ENCODE measurements at regions not wholly inside any gene's neighbourhood (a gene's known extent, or its start where the extent isn't known, plus 50 kb on each side); places are given as distances from the start of the nearest gene placed in this dataset.

GRCh38 chr4:97262769-97263168, 880.5 kb downstream of the STPG2 start:
- H4K8ac ChIP-seq (ENCODE audit: low read depth, low read length): no peak overlapping the region
- no CpG with 5 or more reads among the region's 6 CpGs for whole genome bisulfite sequencing (ENCODE audit: extremely low coverage, insufficient coverage, insufficient read length)
- no peak overlapping the region for H2AK5ac ChIP-seq (ENCODE audit: low read length)
- H3K9me3 ChIP-seq (ENCODE audit: insufficient read depth, low read depth, low read length): no peaks in the 10 kb centered on the region
- H3K9ac ChIP-seq (ENCODE audit: low read length): no peak overlapping the region
- no peaks in the 10 kb centered on the region for H3K36me3 ChIP-seq (ENCODE audit: control insufficient read depth in 1 of 2, insufficient read depth in 2 of 2, low read length in 2 of 2)
- no peak overlapping the region for H3K14ac ChIP-seq (ENCODE audit: low read length)
- H3K23ac ChIP-seq (ENCODE audit: low read length): no peak overlapping the region
- no peak overlapping the region for H3K4me3 ChIP-seq (ENCODE audit: low read depth, low read length)
- no peak overlapping the region for H4K12ac ChIP-seq (ENCODE audit: low read depth, low read length)
- H3K27me3 ChIP-seq (ENCODE audit: insufficient read depth, low read length): no peaks in the 10 kb centered on the region
- H2BK5ac ChIP-seq (ENCODE audit: low read depth, low read length, poor library complexity): no peak overlapping the region
- no peaks in the 10 kb centered on the region for H3K4me1 ChIP-seq (ENCODE audit: control insufficient read depth in 1 of 2, insufficient read depth in 2 of 2, low read length in 2 of 2)
- H4K91ac ChIP-seq (ENCODE audit: low read depth, low read length): no peak overlapping the region
- no peak overlapping the region for H3K4ac ChIP-seq (ENCODE audit: low read depth, low read length)
- no peak overlapping the region for H2BK120ac ChIP-seq (ENCODE audit: insufficient read depth, low read length, poor library complexity)
- H3K27ac ChIP-seq (ENCODE audit: low read depth, low read length): no peak overlapping the region
- H3K79me1 ChIP-seq (ENCODE audit: low read length): no peaks in the 10 kb centered on the region
- H3K18ac ChIP-seq (ENCODE audit: low read length): no peak overlapping the region
- no peak overlapping the region for H2BK12ac ChIP-seq (ENCODE audit: low read length)
- no peaks in the 10 kb centered on the region for H3K79me2 ChIP-seq (ENCODE audit: control insufficient read depth, insufficient read depth, low read length, poor library complexity)
- no peak overlapping the region for H2AFZ ChIP-seq (ENCODE audit: insufficient read depth, low read length, poor library complexity)
- H3K4me2 ChIP-seq (ENCODE audit: low read length): no peak overlapping the region
- DNase-seq: no peak

GRCh38 chr4:97270051-97270450, 873.2 kb downstream of the STPG2 start:
- H3K79me2 ChIP-seq (ENCODE audit: control insufficient read depth, insufficient read depth, low read length, poor library complexity): no peaks in the 10 kb centered on the region
- no peaks in the 10 kb centered on the region for H3K36me3 ChIP-seq (ENCODE audit: control insufficient read depth in 1 of 2, insufficient read depth in 2 of 2, low read length in 2 of 2)
- no peak overlapping the region for H3K23ac ChIP-seq (ENCODE audit: low read length)
- no peak overlapping the region for H2AK5ac ChIP-seq (ENCODE audit: low read length)
- WGBS (ENCODE audit: extremely low coverage, insufficient coverage, insufficient read length): no CpG with 5 or more reads among the region's 2 CpGs
- no peak overlapping the region for H2BK120ac ChIP-seq (ENCODE audit: insufficient read depth, low read length, poor library complexity)
- H3K14ac ChIP-seq (ENCODE audit: low read length): no peak overlapping the region
- no peak overlapping the region for H2AFZ ChIP-seq (ENCODE audit: insufficient read depth, low read length, poor library complexity)
- H3K9ac ChIP-seq (ENCODE audit: low read length): no peak overlapping the region
- H3K4me2 ChIP-seq (ENCODE audit: low read length): no peak overlapping the region
- DNase-seq: no peak
- no peak overlapping the region for H4K8ac ChIP-seq (ENCODE audit: low read depth, low read length)
- H4K12ac ChIP-seq (ENCODE audit: low read depth, low read length): no peak overlapping the region
- no peak overlapping the region for H3K4me3 ChIP-seq (ENCODE audit: low read depth, low read length)
- H3K27ac ChIP-seq (ENCODE audit: low read depth, low read length): no peak overlapping the region
- no peak overlapping the region for H4K91ac ChIP-seq (ENCODE audit: low read depth, low read length)
- H3K79me1 ChIP-seq (ENCODE audit: low read length): no peaks in the 10 kb centered on the region
- H3K4me1 ChIP-seq (ENCODE audit: control insufficient read depth in 1 of 2, insufficient read depth in 2 of 2, low read length in 2 of 2): no peaks in the 10 kb centered on the region
- H3K18ac ChIP-seq (ENCODE audit: low read length): no peak overlapping the region
- no peak overlapping the region for H2BK12ac ChIP-seq (ENCODE audit: low read length)
- no peaks in the 10 kb centered on the region for H3K9me3 ChIP-seq (ENCODE audit: insufficient read depth, low read depth, low read length)
- H2BK5ac ChIP-seq (ENCODE audit: low read depth, low read length, poor library complexity): no peak overlapping the region
- no peak overlapping the region for H3K4ac ChIP-seq (ENCODE audit: low read depth, low read length)
- no peaks in the 10 kb centered on the region for H3K27me3 ChIP-seq (ENCODE audit: insufficient read depth, low read length)

GRCh38 chr4:97279391-97279790, 863.9 kb downstream of the STPG2 start:
- Histone ChIP-seq H3K4me2 (ENCODE audit: low read length) (no peak overlapping the region), H2AK5ac (ENCODE audit: low read length) (no peak overlapping the region), H3K4me1 (ENCODE audit: control insufficient read depth in 1 of 2, insufficient read depth in 2 of 2, low read length in 2 of 2) (no peaks in the 10 kb centered on the region), H3K14ac (ENCODE audit: low read length) (no peak overlapping the region), H3K9me3 (ENCODE audit: insufficient read depth, low read depth, low read length) (no peaks in the 10 kb centered on the region), H3K36me3 (ENCODE audit: control insufficient read depth in 1 of 2, insufficient read depth in 2 of 2, low read length in 2 of 2) (no peaks in the 10 kb centered on the region), H3K4ac (ENCODE audit: low read depth, low read length) (no peak overlapping the region), H3K9ac (ENCODE audit: low read length) (no peak overlapping the region), H4K91ac (ENCODE audit: low read depth, low read length) (no peak overlapping the region), H3K27me3 (ENCODE audit: insufficient read depth, low read length) (no peaks in the 10 kb centered on the region), H2BK120ac (ENCODE audit: insufficient read depth, low read length, poor library complexity) (no peak overlapping the region), H2AFZ (ENCODE audit: insufficient read depth, low read length, poor library complexity) (no peak overlapping the region), H3K23ac (ENCODE audit: low read length) (no peak overlapping the region), H3K79me1 (ENCODE audit: low read length) (no peaks in the 10 kb centered on the region), H3K79me2 (ENCODE audit: control insufficient read depth, insufficient read depth, low read length, poor library complexity) (no peaks in the 10 kb centered on the region), H2BK5ac (ENCODE audit: low read depth, low read length, poor library complexity) (no peak overlapping the region), H3K4me3 (ENCODE audit: low read depth, low read length) (no peak overlapping the region), H3K27ac (ENCODE audit: low read depth, low read length) (no peak overlapping the region), H4K8ac (ENCODE audit: low read depth, low read length) (no peak overlapping the region), H4K12ac (ENCODE audit: low read depth, low read length) (no peak overlapping the region), H2BK12ac (ENCODE audit: low read length) (no peak overlapping the region), H3K18ac (ENCODE audit: low read length) (no peak overlapping the region)
- no peak for DNase-seq
- WGBS (ENCODE audit: extremely low coverage, insufficient coverage, insufficient read length): no CpG with 5 or more reads among the region's 3 CpGs

GRCh38 chr4:97300561-97300960, 842.7 kb downstream of the STPG2 start:
- Histone ChIP-seq H4K12ac (ENCODE audit: low read depth, low read length) (no peak overlapping the region), H3K18ac (ENCODE audit: low read length) (no peak overlapping the region), H2BK12ac (ENCODE audit: low read length) (no peak overlapping the region), H3K9me3 (ENCODE audit: insufficient read depth, low read depth, low read length) (peaks cover 4% of the 10 kb centered on the region), H3K79me2 (ENCODE audit: control insufficient read depth, insufficient read depth, low read length, poor library complexity) (no peaks in the 10 kb centered on the region), H2BK120ac (ENCODE audit: insufficient read depth, low read length, poor library complexity) (no peak overlapping the region), H3K4me1 (ENCODE audit: control insufficient read depth in 1 of 2, insufficient read depth in 2 of 2, low read length in 2 of 2) (no peaks in the 10 kb centered on the region), H3K27ac (ENCODE audit: low read depth, low read length) (no peak overlapping the region), H3K27me3 (ENCODE audit: insufficient read depth, low read length) (no peaks in the 10 kb centered on the region), H4K91ac (ENCODE audit: low read depth, low read length) (no peak overlapping the region), H3K79me1 (ENCODE audit: low read length) (no peaks in the 10 kb centered on the region), H2AFZ (ENCODE audit: insufficient read depth, low read length, poor library complexity) (no peak overlapping the region), H3K14ac (ENCODE audit: low read length) (no peak overlapping the region), H3K9ac (ENCODE audit: low read length) (no peak overlapping the region), H3K4me2 (ENCODE audit: low read length) (no peak overlapping the region), H3K4me3 (ENCODE audit: low read depth, low read length) (no peak overlapping the region), H4K8ac (ENCODE audit: low read depth, low read length) (no peak overlapping the region), H3K23ac (ENCODE audit: low read length) (no peak overlapping the region), H3K36me3 (ENCODE audit: control insufficient read depth in 1 of 2, insufficient read depth in 2 of 2, low read length in 2 of 2) (no peaks in the 10 kb centered on the region), H3K4ac (ENCODE audit: low read depth, low read length) (no peak overlapping the region), H2AK5ac (ENCODE audit: low read length) (no peak overlapping the region), H2BK5ac (ENCODE audit: low read depth, low read length, poor library complexity) (no peak overlapping the region)
- WGBS (ENCODE audit: extremely low coverage, insufficient coverage, insufficient read length): no CpG with 5 or more reads among the region's 2 CpGs
- DNase-seq: no peak

Data from trophoblast cell (in vitro differentiated cells and primary cell).